ENCODE measurements at regions not wholly inside any gene's neighbourhood (a gene's known extent, or its start where the extent isn't known, plus 50 kb on each side); places are given as distances from the start of the nearest gene placed in this dataset.
"Not testable (repeated sequence)": the region's sequence is repeated elsewhere in the genome, so short reads cannot be mapped to it uniquely, and the experiment has no call there.

DNA sequence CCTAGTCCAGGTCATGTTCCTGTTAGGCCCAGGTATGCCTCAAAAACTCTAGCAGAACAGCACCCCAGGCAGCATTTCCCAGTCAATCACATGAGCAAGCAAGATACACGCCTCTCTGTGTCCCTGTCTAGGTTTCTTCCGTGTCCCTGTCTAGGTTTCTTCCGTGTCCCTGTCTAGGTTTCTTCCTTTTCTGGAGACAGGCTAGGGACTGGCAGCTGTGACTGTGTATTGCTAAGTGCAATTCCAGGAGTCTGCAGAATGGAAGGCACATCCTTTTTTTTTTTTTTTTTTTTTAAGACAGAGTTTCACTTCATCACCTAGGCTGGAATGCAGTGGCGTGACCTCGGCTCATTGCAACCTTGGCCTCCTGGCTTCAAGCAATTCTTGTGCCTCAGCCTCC, 77.6 kb downstream of the SETD4 start:
- WGBS, 5 donors, result 76 to 88% (median 87%) methylated on average over 5 of the region's 5 CpGs

DNA sequence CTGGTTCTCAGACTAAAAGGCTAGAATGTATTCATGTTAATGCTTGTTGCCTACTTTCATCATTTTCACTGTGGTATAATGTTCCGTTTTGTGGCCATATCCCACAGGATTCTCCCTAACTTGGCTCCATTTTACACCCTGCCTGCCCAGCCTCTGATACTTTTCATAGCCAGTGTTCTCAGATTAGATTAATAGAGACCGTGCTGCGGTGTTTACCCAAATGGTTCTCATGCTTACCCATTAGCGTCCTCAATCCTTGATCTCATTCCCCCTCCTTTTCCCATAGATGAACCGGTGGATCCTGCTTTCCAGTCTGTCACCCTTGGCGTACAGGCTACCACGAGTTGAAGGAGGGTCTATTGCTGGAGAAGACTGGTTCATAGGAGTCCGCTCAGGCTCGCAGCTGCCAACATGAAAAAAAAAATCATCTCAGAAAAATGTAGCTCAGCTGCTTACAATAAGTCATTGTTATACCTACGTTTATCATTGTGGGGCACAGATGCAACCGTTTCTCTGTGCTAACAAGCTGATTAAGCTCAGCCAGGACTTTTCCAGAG, 78.7 kb downstream of the SETD4 start:
- no peak for DNase-seq
- WGBS, 5 donors, result 65 to 81% (median 76%) methylated on average over 11 of the region's 11 CpGs
- no peaks in the 10 kb centered on the region for H3K4me1 ChIP-seq

More for the DNA sequence above, 77.6 kb downstream of the SETD4 start:
- DNase-seq, result no peak
- TF ChIP-seq, protein P1, sequence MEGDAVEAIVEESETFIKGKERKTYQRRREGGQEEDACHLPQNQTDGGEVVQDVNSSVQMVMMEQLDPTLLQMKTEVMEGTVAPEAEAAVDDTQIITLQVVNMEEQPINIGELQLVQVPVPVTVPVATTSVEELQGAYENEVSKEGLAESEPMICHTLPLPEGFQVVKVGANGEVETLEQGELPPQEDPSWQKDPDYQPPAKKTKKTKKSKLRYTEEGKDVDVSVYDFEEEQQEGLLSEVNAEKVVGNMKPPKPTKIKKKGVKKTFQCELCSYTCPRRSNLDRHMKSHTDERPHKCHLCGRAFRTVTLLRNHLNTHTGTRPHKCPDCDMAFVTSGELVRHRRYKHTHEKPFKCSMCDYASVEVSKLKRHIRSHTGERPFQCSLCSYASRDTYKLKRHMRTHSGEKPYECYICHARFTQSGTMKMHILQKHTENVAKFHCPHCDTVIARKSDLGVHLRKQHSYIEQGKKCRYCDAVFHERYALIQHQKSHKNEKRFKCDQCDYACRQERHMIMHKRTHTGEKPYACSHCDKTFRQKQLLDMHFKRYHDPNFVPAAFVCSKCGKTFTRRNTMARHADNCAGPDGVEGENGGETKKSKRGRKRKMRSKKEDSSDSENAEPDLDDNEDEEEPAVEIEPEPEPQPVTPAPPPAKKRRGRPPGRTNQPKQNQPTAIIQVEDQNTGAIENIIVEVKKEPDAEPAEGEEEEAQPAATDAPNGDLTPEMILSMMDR (IDR thresholded peaks at IDR 0.05 in 8 of 11, conservative IDR thresholded peaks at IDR 0.05 in 3 of 11), result no peak
- TF ChIP-seq POLR2A (IDR thresholded peaks at IDR 0.05), result no peak
- TF ChIP-seq POLR2AphosphoS5 (IDR thresholded peaks at IDR 0.05), result no peak
- intact Hi-C loops (cut with DNase I; ENCODE audit: low total_unique reads), result no loop called here
- Histone ChIP-seq H3K4me1 (no peaks in the 10 kb centered on the region), H3K9me3 (peaks cover 0 to 22% (median 7%) of the 10 kb centered on the region in 8 donors), H3K27me3 (replicated peaks in 1 of 7) (peaks cover 0 to 74% (median 10%) of the 10 kb centered on the region in 7 donors), H3K27ac (no peak overlapping the region), H3K36me3 (no peaks in the 10 kb centered on the region), H3K4me3 (no peak overlapping the region)

DNA sequence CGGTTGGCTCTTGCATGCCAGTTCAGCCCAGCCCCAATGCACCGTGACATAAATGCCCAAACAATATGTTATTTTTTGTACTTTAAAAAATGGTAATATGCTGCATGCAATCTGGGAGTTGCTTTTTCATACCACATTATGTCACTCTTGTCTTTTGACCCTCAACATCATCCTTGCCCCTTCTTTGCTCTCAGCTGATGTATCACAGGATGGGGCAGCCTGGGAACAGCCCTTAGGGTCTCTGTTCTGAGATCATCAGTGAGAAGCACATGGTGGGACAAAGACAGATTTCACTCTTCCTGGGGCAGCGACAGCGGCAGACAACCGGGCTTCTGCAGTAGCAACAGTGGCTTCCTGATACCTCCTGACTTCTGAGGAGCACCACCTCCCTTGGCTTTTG, 79.5 kb downstream of the SETD4 start:
- Histone ChIP-seq H3K27ac (no peak overlapping the region), H3K27me3 (replicated peaks in 1 of 7) (peaks cover 0 to 68% (median 0%) of the 10 kb centered on the region in 7 donors), H3K9me3 (peaks cover 0 to 23% (median 7%) of the 10 kb centered on the region in 8 donors), H3K36me3 (no peaks in the 10 kb centered on the region), H3K4me3 (no peak overlapping the region), H3K4me1 (no peaks in the 10 kb centered on the region)
- 62 to 94% (median 84%) methylated on average over 5 of the region's 5 CpGs for WGBS, 5 donors
- DNase-seq, result no peak
- TF ChIP-seq, protein P1 (IDR thresholded peaks at IDR 0.05 in 8 of 11, conservative IDR thresholded peaks at IDR 0.05 in 3 of 11), result no peak
- no peak for TF ChIP-seq POLR2AphosphoS5 (IDR thresholded peaks at IDR 0.05)
- no peak for TF ChIP-seq POLR2A (IDR thresholded peaks at IDR 0.05)
- intact Hi-C loops (cut with DNase I; ENCODE audit: low total_unique reads), result no loop called here

More for the DNA sequence above, 78.7 kb downstream of the SETD4 start:
- Histone ChIP-seq H3K4me3 (no peak overlapping the region), H3K9me3 (peaks cover 0 to 23% (median 7%) of the 10 kb centered on the region in 8 donors), H3K36me3 (no peaks in the 10 kb centered on the region), H3K27me3 (replicated peaks in 1 of 7) (peaks cover 0 to 72% (median 0%) of the 10 kb centered on the region in 7 donors), H3K27ac (no peak overlapping the region)
- intact Hi-C loops (cut with DNase I; ENCODE audit: low total_unique reads), result no loop called here
- TF ChIP-seq POLR2AphosphoS5 (IDR thresholded peaks at IDR 0.05) (no peak), POLR2A (IDR thresholded peaks at IDR 0.05) (no peak)
- TF ChIP-seq, protein P1 (IDR thresholded peaks at IDR 0.05 in 8 of 11, conservative IDR thresholded peaks at IDR 0.05 in 3 of 11), result no peak

DNA sequence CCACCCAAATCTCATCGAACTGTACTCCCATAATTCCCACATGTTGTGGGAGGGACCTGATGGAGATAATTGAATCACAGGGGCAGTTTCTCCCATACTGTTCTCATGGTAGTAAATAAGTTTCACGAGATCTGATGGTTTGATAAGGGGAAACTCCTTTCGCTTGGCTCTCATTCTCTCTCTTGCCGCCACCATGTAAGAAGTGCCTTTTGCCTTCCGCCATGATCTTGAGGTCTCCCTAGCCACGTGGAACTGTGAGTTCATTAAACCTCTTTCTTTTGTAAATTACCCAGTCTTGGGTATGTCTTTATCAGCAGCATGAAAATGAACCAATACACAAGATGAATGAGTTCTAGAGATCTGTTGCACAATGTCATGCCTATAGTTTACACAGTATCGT, 82.5 kb downstream of the SETD4 start:
- H3K4me3 ChIP-seq; intact Hi-C loops (cut with DNase I; ENCODE audit: low total_unique reads); DNase-seq; H3K36me3 ChIP-seq; H3K27ac ChIP-seq; H3K4me1 ChIP-seq: not testable (repeated sequence)
- 54 to 94% (median 89%) methylated on average over 7 of the region's 7 CpGs for WGBS, 5 donors
- Histone ChIP-seq H3K27me3 (replicated peaks in 1 of 7) (peaks cover 0 to 60% (median 0%) of the 10 kb centered on the region in 7 donors), H3K9me3 (peaks cover 0 to 16% (median 7%) of the 10 kb centered on the region in 8 donors)

Data from spleen (tissue), 11 donors.